Cardiac muscle cell (in vitro differentiated cells and primary cell): ENCODE measurements at regions not wholly inside any gene's neighbourhood (a gene's known extent, or its start where the extent isn't known, plus 50 kb on each side); places are given as distances from the start of the nearest gene placed in this dataset.

Experiments
- DNase-seq, 2 donors: peaks; one replicate each; pipeline versions ENCODE4 v3.0.0 to v3.0.0-alpha.2; 2010 to 2017; ENCODE audit warnings: low read depth in 1 of 2, low spot score in 1 of 2
- H3K27ac ChIP-seq: fragments of 200-600 bp; sonication (generic); 2 replicates; pipeline ENCODE4 v1.5.1; 2016
- H3K27me3 ChIP-seq: fragments of 200-600 bp; sonication (generic); 2 replicates; pipeline ENCODE4 v1.6.0; 2016; ENCODE audit warnings: control low read depth
- H3K36me3 ChIP-seq: fragments of 200-600 bp; sonication (generic); 2 replicates; pipeline ENCODE4 v1.5.1; 2016; ENCODE audit warnings: control low read depth
- H3K4me1 ChIP-seq: fragments of 200-600 bp; sonication (generic); 2 replicates; pipeline ENCODE4 v1.8.1; 2017; ENCODE audit warnings: low read depth, mild to moderate bottlenecking, mixed run types
- H3K4me3 ChIP-seq: fragments of 200-600 bp; sonication (generic); 2 replicates; pipeline ENCODE4 v1.5.1; 2016; ENCODE audit warnings: mild to moderate bottlenecking
- H3K9me3 ChIP-seq: fragments of 200-600 bp; sonication (generic); 2 replicates; pipeline ENCODE4 v1.5.1; 2017; ENCODE audit warnings: low read depth, mild to moderate bottlenecking, control low read depth
- TF ChIP-seq, protein P1 (sequence below): IDR thresholded peaks from 2 replicates; pipeline ENCODE4 v1.5.1; 2012; ENCODE audit warnings: low read depth, mild to moderate bottlenecking, low read length

DNA sequence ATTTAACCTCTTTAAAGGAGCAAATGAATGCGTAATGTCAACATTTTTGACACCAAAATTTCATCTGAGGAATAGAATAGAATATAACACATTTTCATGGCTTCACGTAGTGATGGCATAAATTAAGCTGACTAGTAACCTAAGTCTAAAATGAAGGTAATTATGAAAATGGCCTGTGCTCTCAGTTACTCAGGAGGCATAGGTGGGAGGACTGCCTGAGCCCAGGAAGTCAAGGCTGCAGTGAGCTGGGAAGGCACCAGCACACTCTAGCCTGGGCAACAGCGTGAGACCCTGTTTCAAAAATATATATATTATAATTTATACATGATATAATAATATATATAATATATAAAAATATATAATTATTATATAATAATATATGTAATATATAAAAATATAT lies 383.2 kb upstream of the ATP2B1 start:
- Histone ChIP-seq H3K9me3 (no peaks in the 10 kb centered on the region), H3K27ac (no peak overlapping the region), H3K4me1 (peaks cover 13% of the 10 kb centered on the region), H3K27me3 (peaks cover 38% of the 10 kb centered on the region), H3K4me3 (no peak overlapping the region), H3K36me3 (no peaks in the 10 kb centered on the region)
- TF ChIP-seq, protein P1, sequence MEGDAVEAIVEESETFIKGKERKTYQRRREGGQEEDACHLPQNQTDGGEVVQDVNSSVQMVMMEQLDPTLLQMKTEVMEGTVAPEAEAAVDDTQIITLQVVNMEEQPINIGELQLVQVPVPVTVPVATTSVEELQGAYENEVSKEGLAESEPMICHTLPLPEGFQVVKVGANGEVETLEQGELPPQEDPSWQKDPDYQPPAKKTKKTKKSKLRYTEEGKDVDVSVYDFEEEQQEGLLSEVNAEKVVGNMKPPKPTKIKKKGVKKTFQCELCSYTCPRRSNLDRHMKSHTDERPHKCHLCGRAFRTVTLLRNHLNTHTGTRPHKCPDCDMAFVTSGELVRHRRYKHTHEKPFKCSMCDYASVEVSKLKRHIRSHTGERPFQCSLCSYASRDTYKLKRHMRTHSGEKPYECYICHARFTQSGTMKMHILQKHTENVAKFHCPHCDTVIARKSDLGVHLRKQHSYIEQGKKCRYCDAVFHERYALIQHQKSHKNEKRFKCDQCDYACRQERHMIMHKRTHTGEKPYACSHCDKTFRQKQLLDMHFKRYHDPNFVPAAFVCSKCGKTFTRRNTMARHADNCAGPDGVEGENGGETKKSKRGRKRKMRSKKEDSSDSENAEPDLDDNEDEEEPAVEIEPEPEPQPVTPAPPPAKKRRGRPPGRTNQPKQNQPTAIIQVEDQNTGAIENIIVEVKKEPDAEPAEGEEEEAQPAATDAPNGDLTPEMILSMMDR, result no peak
- DNase-seq, result no peak

DNA sequence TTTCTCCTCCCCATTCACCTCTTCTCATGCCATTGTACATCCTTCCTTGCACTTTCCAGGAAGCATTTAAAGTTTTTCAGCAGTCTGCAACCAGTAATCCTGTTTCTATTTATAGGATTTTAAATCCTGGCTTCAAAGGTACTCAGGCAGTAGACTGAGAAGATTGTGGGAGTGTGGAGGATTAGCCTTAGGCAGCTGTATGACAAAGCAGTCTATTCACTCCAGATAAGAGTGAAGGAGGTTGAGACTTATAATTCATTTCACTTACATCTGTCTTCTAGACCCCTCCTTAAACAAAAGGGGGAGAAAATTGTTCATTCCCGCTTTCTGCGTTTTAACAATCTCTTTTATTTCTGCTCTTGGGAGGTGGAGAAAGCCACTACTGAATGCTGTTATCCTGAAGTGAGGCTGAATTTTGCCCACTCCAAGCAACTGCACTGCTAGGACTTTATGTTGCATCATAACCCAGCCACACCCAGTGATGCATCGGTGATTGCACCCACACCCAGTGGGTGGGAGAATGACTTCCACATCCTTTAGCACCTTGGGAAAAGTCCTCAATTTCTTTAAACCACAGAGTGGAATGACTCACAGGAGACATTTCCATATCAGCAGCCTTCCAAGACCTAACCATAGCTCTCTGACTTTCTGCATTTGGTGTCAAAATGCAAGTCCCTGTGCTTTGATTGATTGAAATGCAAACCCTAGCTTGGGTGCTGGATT lies 382.5 kb upstream of the ATP2B1 start:
- Histone ChIP-seq H3K27me3 (peaks cover 34% of the 10 kb centered on the region), H3K36me3 (no peaks in the 10 kb centered on the region), H3K9me3 (no peaks in the 10 kb centered on the region), H3K27ac (no peak overlapping the region), H3K4me1 (peaks cover 13% of the 10 kb centered on the region), H3K4me3 (no peak overlapping the region)
- TF ChIP-seq, protein P1, result no peak
- DNase-seq, result peak; percentile 61 to 75

DNA sequence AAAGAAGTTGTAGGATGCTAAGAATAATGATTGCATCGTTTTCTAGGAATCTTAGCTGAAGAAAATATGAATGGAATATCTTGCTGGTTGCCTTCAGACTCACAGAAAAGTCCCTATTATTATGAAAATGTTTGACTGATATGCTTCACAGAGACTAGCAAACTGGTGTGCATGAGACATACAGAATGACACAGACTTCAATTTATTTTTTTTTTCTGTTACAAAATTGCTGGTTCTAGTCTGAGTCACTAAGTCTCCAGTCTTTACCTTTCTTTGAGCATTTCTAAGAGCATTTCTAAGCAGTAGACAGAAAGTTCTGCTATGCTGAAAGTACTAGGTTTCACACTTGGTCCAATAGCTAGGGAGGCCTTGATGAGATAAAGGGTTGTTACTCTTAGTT lies 377.6 kb upstream of the ATP2B1 start:
- no peak for DNase-seq
- H3K9me3 ChIP-seq, result no peaks in the 10 kb centered on the region

DNA sequence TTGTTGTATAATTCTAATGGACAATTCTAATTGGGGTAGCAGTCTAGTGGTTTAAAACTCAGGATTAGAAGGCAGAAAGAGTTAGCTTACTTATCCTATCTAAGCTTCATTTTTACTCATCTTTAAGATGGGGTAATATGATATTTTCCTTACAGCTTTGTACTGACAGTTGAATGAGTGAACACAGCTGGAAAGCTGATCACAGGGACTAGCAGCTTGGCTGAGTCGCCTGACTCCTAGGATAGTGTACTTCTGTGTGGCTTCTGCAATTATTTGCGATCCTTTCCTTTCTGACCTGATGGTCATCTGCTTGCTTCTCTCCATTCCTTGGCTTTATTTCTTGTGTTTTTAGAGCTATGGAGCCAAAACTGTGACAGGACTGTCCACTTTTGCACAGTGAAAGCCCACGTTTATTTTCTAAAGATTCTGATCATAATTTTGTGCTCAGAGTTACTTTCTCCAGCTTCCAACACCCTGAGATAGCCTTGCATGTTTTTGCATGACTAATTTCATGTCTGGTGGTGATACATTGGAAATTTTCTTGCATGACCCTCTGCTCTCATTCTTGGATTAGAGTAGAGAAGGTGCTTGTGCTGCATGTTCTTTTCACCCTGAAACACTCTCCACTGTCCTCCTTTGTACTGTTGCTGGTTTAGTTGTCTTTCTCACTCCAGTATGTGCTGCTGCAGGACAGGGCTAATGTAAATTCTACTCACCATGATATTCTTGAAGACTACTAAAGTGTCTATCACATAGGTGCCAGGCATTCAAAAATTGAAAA lies 377.0 kb upstream of the ATP2B1 start:
- peak in 1 of 2 donors; percentile 21 for DNase-seq
- H3K36me3 ChIP-seq, result no peaks in the 10 kb centered on the region
- no peak overlapping the region for H3K27ac ChIP-seq
- peaks cover 75% of the 10 kb centered on the region for H3K27me3 ChIP-seq
- TF ChIP-seq, protein P1, result no peak
- H3K4me3 ChIP-seq, result no peak overlapping the region
- H3K9me3 ChIP-seq, result no peaks in the 10 kb centered on the region
- peaks cover 4% of the 10 kb centered on the region for H3K4me1 ChIP-seq

More for the DNA sequence above, 377.6 kb upstream of the ATP2B1 start:
- Histone ChIP-seq H3K36me3 (no peaks in the 10 kb centered on the region), H3K4me3 (no peak overlapping the region), H3K4me1 (peaks cover 10% of the 10 kb centered on the region), H3K27me3 (peaks cover 69% of the 10 kb centered on the region), H3K27ac (no peak overlapping the region)
- TF ChIP-seq, protein P1, result no peak

DNA sequence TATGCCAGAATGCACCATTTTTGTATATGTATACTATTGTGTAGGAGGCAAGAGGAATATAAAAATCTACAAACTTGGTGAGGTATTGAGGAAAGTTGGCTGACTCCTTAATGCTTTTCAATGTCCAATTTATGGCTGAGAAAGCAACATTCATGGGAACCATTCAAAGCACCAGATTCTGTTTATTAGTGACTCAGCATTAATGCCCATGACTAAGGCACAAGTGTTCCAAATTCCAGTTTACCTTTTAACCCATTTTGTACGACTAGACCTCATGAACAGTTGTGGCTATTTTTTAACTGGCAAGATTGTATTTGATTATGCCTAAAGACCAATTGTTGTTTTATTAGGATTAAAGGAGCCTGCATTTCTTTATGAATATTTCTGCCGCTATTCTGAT lies 375.4 kb upstream of the ATP2B1 start:
- no peak for DNase-seq

More for the DNA sequence above, 375.4 kb upstream of the ATP2B1 start:
- H3K27me3 ChIP-seq, result peaks cover 92% of the 10 kb centered on the region
- H3K4me3 ChIP-seq, result no peak overlapping the region
- H3K36me3 ChIP-seq, result no peaks in the 10 kb centered on the region
- no peak overlapping the region for H3K27ac ChIP-seq
- TF ChIP-seq, protein P1, result no peak
- no peaks in the 10 kb centered on the region for H3K9me3 ChIP-seq
- no peaks in the 10 kb centered on the region for H3K4me1 ChIP-seq
